ENCODE measurements at regions not wholly inside any gene's neighbourhood (a gene's known extent, or its start where the extent isn't known, plus 50 kb on each side); places are given as distances from the start of the nearest gene placed in this dataset.

- no peaks in the 10 kb centered on the region for H3K27me3 ChIP-seq (ENCODE audit: low read length)
- TF ChIP-seq EZH2phosphoT487 (conservative IDR thresholded peaks at IDR 0.05; ENCODE audit: low read length) = no peak
- TF ChIP-seq, protein P1, sequence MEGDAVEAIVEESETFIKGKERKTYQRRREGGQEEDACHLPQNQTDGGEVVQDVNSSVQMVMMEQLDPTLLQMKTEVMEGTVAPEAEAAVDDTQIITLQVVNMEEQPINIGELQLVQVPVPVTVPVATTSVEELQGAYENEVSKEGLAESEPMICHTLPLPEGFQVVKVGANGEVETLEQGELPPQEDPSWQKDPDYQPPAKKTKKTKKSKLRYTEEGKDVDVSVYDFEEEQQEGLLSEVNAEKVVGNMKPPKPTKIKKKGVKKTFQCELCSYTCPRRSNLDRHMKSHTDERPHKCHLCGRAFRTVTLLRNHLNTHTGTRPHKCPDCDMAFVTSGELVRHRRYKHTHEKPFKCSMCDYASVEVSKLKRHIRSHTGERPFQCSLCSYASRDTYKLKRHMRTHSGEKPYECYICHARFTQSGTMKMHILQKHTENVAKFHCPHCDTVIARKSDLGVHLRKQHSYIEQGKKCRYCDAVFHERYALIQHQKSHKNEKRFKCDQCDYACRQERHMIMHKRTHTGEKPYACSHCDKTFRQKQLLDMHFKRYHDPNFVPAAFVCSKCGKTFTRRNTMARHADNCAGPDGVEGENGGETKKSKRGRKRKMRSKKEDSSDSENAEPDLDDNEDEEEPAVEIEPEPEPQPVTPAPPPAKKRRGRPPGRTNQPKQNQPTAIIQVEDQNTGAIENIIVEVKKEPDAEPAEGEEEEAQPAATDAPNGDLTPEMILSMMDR (IDR thresholded peaks at IDR 0.05; ENCODE audit: insufficient read depth, low read length, poor library complexity, severe bottlenecking) = no peak
- H3K27ac ChIP-seq (ENCODE audit: low read depth, low read length) = no peak overlapping the region
- no peaks in the 10 kb centered on the region for H3K9me2 ChIP-seq (replicated peaks; ENCODE audit: insufficient read depth, low read length)
- H3K4me3 ChIP-seq (ENCODE audit: insufficient read depth, low read length, poor library complexity, severe bottlenecking) = no peak overlapping the region
- no peaks in the 10 kb centered on the region for H3K9me3 ChIP-seq (ENCODE audit: insufficient read depth, low read length)
- H3K9ac ChIP-seq (ENCODE audit: low read length) = no peak overlapping the region
- no peaks in the 10 kb centered on the region for H3K79me2 ChIP-seq (ENCODE audit: insufficient read depth, low read length)
- H3K36me3 ChIP-seq (ENCODE audit: low read length) = no peaks in the 10 kb centered on the region
- no peak overlapping the region for H2AFZ ChIP-seq (ENCODE audit: low read depth, low read length, severe bottlenecking)
- H4K20me1 ChIP-seq (ENCODE audit: low read depth, low read length) = no peaks in the 10 kb centered on the region
- H3K4me2 ChIP-seq (ENCODE audit: low read depth, low read length, poor library complexity, severe bottlenecking) = no peak overlapping the region
- no peaks in the 10 kb centered on the region for H3F3A ChIP-seq (ENCODE audit: insufficient read depth)
Observed at GRCh38 chr2:60028849-60029565, 524.4 kb downstream of the BCL11A start.

DNA sequence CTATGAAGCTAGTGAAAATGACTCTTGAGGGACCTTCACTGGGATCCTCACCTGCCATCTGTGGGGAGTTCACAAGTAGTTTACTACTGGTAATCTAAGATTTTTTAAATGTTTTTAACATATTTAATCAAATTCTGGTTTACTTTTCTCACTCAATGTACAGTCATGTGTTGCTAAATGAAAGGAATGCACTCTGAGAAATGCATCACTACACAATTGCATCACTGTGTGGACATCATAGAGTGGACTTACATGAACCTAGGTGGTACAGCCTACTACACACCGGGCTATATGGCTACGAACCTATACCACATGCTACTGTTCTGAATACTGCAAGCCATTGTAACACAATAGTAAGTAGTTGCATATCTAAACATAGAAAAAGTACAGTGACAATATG lies 528.0 kb downstream of the BCL11A start:
- Histone ChIP-seq H3K79me2 (ENCODE audit: insufficient read depth, low read length) (no peaks in the 10 kb centered on the region), H3K9me2 (replicated peaks; ENCODE audit: insufficient read depth, low read length) (no peaks in the 10 kb centered on the region), H3K36me3 (ENCODE audit: low read length) (no peaks in the 10 kb centered on the region), H2AFZ (ENCODE audit: low read depth, low read length, severe bottlenecking) (no peak overlapping the region), H3K4me3 (ENCODE audit: insufficient read depth, low read length, poor library complexity, severe bottlenecking) (no peak overlapping the region), H3K27ac (ENCODE audit: low read depth, low read length) (no peak overlapping the region), H3K4me2 (ENCODE audit: low read depth, low read length, poor library complexity, severe bottlenecking) (no peak overlapping the region), H3K27me3 (ENCODE audit: low read length) (no peaks in the 10 kb centered on the region), H3K9me3 (ENCODE audit: insufficient read depth, low read length) (no peaks in the 10 kb centered on the region), H3K9ac (ENCODE audit: low read length) (no peak overlapping the region), H3F3A (ENCODE audit: insufficient read depth) (no peaks in the 10 kb centered on the region), H4K20me1 (ENCODE audit: low read depth, low read length) (no peaks in the 10 kb centered on the region)
- TF ChIP-seq, protein P1 (IDR thresholded peaks at IDR 0.05; ENCODE audit: insufficient read depth, low read length, poor library complexity, severe bottlenecking) = no peak
- no peak for TF ChIP-seq EZH2phosphoT487 (conservative IDR thresholded peaks at IDR 0.05; ENCODE audit: low read length)

GRCh38 chr2:60023256-60023985 lies 530.0 kb downstream of the BCL11A start:
- Histone ChIP-seq H3K4me3 (ENCODE audit: insufficient read depth, low read length, poor library complexity, severe bottlenecking) (no peak overlapping the region), H3K36me3 (ENCODE audit: low read length) (no peaks in the 10 kb centered on the region), H3K9me2 (replicated peaks; ENCODE audit: insufficient read depth, low read length) (no peaks in the 10 kb centered on the region), H4K20me1 (ENCODE audit: low read depth, low read length) (no peaks in the 10 kb centered on the region), H3F3A (ENCODE audit: insufficient read depth) (no peaks in the 10 kb centered on the region), H3K9ac (ENCODE audit: low read length) (no peak overlapping the region), H3K4me2 (ENCODE audit: low read depth, low read length, poor library complexity, severe bottlenecking) (no peak overlapping the region), H3K79me2 (ENCODE audit: insufficient read depth, low read length) (no peaks in the 10 kb centered on the region), H3K9me3 (ENCODE audit: insufficient read depth, low read length) (no peaks in the 10 kb centered on the region), H3K27ac (ENCODE audit: low read depth, low read length) (no peak overlapping the region), H3K27me3 (ENCODE audit: low read length) (no peaks in the 10 kb centered on the region), H2AFZ (ENCODE audit: low read depth, low read length, severe bottlenecking) (no peak overlapping the region)
- no peak for TF ChIP-seq EZH2phosphoT487 (conservative IDR thresholded peaks at IDR 0.05; ENCODE audit: low read length)
- TF ChIP-seq, protein P1 (IDR thresholded peaks at IDR 0.05; ENCODE audit: insufficient read depth, low read length, poor library complexity, severe bottlenecking) = no peak
